Smooth muscle cell (in vitro differentiated cells): ENCODE measurements at regions not wholly inside any gene's neighbourhood (a gene's known extent, or its start where the extent isn't known, plus 50 kb on each side); places are given as distances from the start of the nearest gene placed in this dataset.
A peak's percentile ranks its signal among the peaks of the same experiment; 100 is the strongest.

ENCODE experiments used
- DNase-seq: peaks from one replicate; lab custom pipeline; 2025; ENCODE audit not compliant: unreplicated experiment; lab: John Stamatoyannopoulos, UW
- H2AFZ ChIP-seq: fragments of 200-600 bp; sonication (generic); 2 replicates; pipeline ENCODE4 v1.6.0; 2016; ENCODE audit warnings: antibody characterized with exemption, low read depth, mild to moderate bottlenecking
- H3F3A ChIP-seq: fragments of 200-600 bp; sonication (generic); 2 replicates; pipeline ENCODE4 v1.6.0; 2017; ENCODE audit warnings: antibody characterized with exemption, low read depth
- H3K27ac ChIP-seq: fragments of 200-600 bp; sonication (generic); 2 replicates; pipeline ENCODE4 v1.5.1; 2016; ENCODE audit warnings: low read depth, mild to moderate bottlenecking
- H3K27me3 ChIP-seq: fragments of 200-600 bp; sonication (generic); 2 replicates; pipeline ENCODE4 v1.6.1; 2016; ENCODE audit warnings: low read depth, mild to moderate bottlenecking
- H3K36me3 ChIP-seq: fragments of 200-600 bp; sonication (generic); 2 replicates; pipeline ENCODE4 v1.5.1; 2016; ENCODE audit warnings: low read depth
- H3K4me1 ChIP-seq: fragments of 200-600 bp; sonication (generic); 2 replicates; pipeline ENCODE4 v1.5.1; 2016; ENCODE audit warnings: low read depth
- H3K4me2 ChIP-seq: fragments of 200-600 bp; sonication (generic); 2 replicates; pipeline ENCODE4 v1.6.0; 2016; ENCODE audit warnings: mild to moderate bottlenecking
- H3K4me3 ChIP-seq: fragments of 200-600 bp; sonication (generic); 2 replicates; pipeline ENCODE4 v1.5.1; 2016; ENCODE audit warnings: mild to moderate bottlenecking
- H3K79me2 ChIP-seq: fragments of 200-600 bp; sonication (generic); 2 replicates; pipeline ENCODE4 v1.6.0; 2016; ENCODE audit warnings: low read depth, mild to moderate bottlenecking
- H3K9ac ChIP-seq: fragments of 200-600 bp; sonication (generic); 2 replicates; pipeline ENCODE4 v1.6.0; 2016; ENCODE audit warnings: low read depth
- H3K9me3 ChIP-seq: fragments of 200-600 bp; sonication (generic); replicated peaks from 2 replicates; pipeline ENCODE4 v1.5.1; 2016; ENCODE audit warnings: low read depth
- H4K20me1 ChIP-seq: fragments of 200-600 bp; sonication (generic); 2 replicates; pipeline ENCODE4 v1.6.0; 2016; ENCODE audit warnings: low read depth
- WGBS: methylation state at CpG from one replicate; pipeline ENCODE4 v1.1.7; 2016; ENCODE audit warnings: low lambda C conversion rate; 5-methylcytosine and 5-hydroxymethylcytosine counted together
- TF ChIP-seq, protein P1 (sequence below): fragments of 200-600 bp; sonication (generic); IDR thresholded peaks from 2 replicates; pipeline ENCODE4 v1.5.1; 2017; ENCODE audit warnings: borderline replicate concordance, mild to moderate bottlenecking, antibody characterized with exemption; ENCODE audit not compliant: insufficient read depth, poor library complexity, severe bottlenecking

GRCh38 chr10:2933071-2933470 is 134.3 kb upstream of the PFKP start:
- peaks cover 14% of the 10 kb centered on the region for H3K4me1 ChIP-seq
- no peak for DNase-seq
- H3K27me3 ChIP-seq, result no peaks in the 10 kb centered on the region
- H3K9me3 ChIP-seq, result no peaks in the 10 kb centered on the region
- H3K79me2 ChIP-seq, result no peaks in the 10 kb centered on the region
- H4K20me1 ChIP-seq, result no peaks in the 10 kb centered on the region
- no peak overlapping the region for H3K4me3 ChIP-seq
- no peak overlapping the region for H3K9ac ChIP-seq
- no peak overlapping the region for H3K4me2 ChIP-seq
- 80% methylated on average over 10 of the region's 10 CpGs for WGBS
- no peak overlapping the region for H3K27ac ChIP-seq
- H3F3A ChIP-seq, result no peaks in the 10 kb centered on the region
- no peak overlapping the region for H2AFZ ChIP-seq
- TF ChIP-seq, protein P1, sequence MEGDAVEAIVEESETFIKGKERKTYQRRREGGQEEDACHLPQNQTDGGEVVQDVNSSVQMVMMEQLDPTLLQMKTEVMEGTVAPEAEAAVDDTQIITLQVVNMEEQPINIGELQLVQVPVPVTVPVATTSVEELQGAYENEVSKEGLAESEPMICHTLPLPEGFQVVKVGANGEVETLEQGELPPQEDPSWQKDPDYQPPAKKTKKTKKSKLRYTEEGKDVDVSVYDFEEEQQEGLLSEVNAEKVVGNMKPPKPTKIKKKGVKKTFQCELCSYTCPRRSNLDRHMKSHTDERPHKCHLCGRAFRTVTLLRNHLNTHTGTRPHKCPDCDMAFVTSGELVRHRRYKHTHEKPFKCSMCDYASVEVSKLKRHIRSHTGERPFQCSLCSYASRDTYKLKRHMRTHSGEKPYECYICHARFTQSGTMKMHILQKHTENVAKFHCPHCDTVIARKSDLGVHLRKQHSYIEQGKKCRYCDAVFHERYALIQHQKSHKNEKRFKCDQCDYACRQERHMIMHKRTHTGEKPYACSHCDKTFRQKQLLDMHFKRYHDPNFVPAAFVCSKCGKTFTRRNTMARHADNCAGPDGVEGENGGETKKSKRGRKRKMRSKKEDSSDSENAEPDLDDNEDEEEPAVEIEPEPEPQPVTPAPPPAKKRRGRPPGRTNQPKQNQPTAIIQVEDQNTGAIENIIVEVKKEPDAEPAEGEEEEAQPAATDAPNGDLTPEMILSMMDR, result no peak
- no peaks in the 10 kb centered on the region for H3K36me3 ChIP-seq

DNA sequence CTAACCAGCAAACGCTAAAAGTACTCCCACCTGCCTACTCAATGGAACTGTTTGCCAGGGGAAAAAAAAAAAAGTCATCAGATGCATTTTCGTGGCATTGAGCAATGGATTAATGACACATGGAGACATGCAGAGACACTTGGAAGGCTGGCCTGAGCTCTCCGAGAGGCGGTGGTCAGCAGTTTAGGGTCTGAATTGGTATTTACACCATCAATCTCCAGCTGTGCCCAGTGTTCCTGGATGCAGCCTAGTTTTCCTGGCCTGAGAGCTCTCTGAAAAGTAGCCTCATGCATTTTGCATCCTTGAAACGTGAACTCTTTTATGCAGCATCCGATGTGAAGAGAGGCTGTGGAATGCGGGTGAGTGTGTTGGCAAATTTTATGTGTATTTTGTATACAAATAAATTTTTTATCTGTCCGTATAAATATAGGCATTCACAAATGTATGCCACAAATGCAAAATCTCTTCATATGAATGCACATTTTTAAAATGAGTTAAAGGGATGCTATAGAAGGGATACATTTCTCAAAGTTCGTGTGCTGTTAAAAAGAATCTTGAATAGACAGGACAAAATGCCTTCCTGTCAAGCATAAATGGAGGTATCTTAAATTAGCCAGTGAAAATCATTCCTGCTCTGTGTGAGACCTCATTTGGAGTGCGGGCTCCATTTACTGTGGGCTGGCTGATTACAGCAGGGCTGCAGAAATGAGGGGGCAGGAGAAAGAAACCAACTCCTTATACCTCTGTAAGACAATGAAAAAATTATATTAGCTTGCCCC is 137.7 kb upstream of the PFKP start:
- Histone ChIP-seq H3K4me3 (no peak overlapping the region), H3K9me3 (no peaks in the 10 kb centered on the region), H3K79me2 (no peaks in the 10 kb centered on the region), H4K20me1 (no peaks in the 10 kb centered on the region), H3K27ac (no peak overlapping the region), H3K9ac (no peak overlapping the region), H3K27me3 (no peaks in the 10 kb centered on the region), H3K4me2 (no peak overlapping the region), H2AFZ (no peak overlapping the region), H3K4me1 (peaks cover 14% of the 10 kb centered on the region), H3K36me3 (no peaks in the 10 kb centered on the region), H3F3A (peaks cover 3% of the 10 kb centered on the region)
- TF ChIP-seq, protein P1, result no peak
- WGBS, result 60% methylated on average over 10 of the region's 10 CpGs
- no peak for DNase-seq

- TF ChIP-seq, protein P1, result peak; percentile 83
- H3K27ac ChIP-seq, result no peak overlapping the region
- H4K20me1 ChIP-seq, result no peaks in the 10 kb centered on the region
- H3K9me3 ChIP-seq, result no peaks in the 10 kb centered on the region
- peak; percentile 20 for DNase-seq
- H3K4me1 ChIP-seq, result peaks cover 9% of the 10 kb centered on the region
- no peaks in the 10 kb centered on the region for H3K79me2 ChIP-seq
- H3K4me3 ChIP-seq, result no peak overlapping the region
- 42% methylated on average over 15 of the region's 15 CpGs for WGBS
- H3F3A ChIP-seq, result peaks cover 5% of the 10 kb centered on the region
- no peaks in the 10 kb centered on the region for H3K27me3 ChIP-seq
- no peaks in the 10 kb centered on the region for H3K36me3 ChIP-seq
- H2AFZ ChIP-seq, result no peak overlapping the region
- no peak overlapping the region for H3K9ac ChIP-seq
- H3K4me2 ChIP-seq, result no peak overlapping the region
Observed at GRCh38 chr10:2927958-2928840, 139.1 kb upstream of the PFKP start.
